HG03280 (cell line): ENCODE measurements at regions not wholly inside any gene's neighbourhood (a gene's known extent, or its start where the extent isn't known, plus 50 kb on each side); places are given as distances from the start of the nearest gene placed in this dataset.

ENCODE experiments used
- ATAC-seq: cut with Tn5 transposase; IDR thresholded peaks from one replicate; pipeline ENCODE4 v1.9.1; 2021; ENCODE audit warnings: mild to moderate bottlenecking, moderate library complexity; ENCODE audit not compliant: unreplicated experiment

- ATAC-seq = no peak
Observed at GRCh38 chr17:33628500-33629346, 335.6 kb upstream of the ASIC2 start.

GRCh38 chr17:33633446-33633845 lies 340.4 kb upstream of the ASIC2 start:
- no peak for ATAC-seq

DNA sequence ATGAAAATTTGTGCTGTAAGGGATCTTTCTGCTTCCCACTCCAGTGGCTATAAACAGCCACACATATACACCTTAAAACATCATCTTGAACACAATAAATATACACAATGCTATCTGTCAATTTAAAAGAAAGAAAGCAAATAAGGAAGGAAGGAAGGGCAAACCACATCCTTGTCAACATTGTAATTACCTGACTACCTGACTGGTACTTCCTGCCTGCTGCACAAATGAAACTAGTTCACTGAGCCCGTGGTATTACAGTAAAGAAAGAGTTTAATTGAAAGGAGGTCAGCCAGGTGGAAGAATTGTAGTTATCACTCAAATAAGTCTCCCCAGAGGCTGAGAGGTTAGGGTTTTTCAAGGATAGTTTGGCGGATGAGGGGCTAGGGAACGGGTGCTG lies 344.4 kb upstream of the ASIC2 start:
- no peak for ATAC-seq

DNA sequence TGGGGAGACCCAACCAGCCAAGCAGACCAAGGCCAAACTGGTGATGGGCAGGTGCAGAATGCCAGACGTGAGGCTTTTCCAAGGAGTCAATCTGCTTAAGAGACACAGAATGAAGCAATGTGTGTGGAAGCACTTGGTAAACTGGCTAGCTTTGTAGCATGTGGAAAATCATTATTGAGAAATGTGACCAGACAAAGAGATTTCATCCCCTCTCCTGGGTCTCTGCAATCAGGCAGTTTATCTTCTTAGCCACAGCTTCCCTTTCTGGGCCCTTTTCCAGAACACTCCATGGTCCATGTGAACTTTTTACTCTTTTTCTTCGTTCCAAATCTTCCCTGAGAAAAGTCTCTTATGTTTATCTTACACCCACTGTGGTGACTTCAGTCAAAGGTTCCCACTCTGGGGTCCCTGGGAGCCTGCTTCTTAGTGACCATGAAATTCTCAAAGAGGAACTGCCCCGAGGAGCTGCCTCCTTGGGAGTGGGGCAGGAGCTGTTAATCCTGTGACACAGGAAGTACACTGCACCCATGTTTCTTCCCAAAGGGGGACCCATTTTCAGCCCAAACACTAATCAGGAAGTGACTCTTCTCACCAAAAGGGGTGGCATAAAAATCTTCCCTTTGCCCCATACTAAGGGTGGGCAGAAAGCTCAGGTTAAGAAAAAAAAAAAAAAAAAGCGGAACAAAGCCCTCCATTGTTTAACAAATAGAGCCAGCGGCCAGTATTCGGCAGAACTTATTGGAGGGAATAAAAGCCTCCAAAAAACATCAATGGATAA lies 346.2 kb upstream of the ASIC2 start:
- ATAC-seq = no peak

DNA sequence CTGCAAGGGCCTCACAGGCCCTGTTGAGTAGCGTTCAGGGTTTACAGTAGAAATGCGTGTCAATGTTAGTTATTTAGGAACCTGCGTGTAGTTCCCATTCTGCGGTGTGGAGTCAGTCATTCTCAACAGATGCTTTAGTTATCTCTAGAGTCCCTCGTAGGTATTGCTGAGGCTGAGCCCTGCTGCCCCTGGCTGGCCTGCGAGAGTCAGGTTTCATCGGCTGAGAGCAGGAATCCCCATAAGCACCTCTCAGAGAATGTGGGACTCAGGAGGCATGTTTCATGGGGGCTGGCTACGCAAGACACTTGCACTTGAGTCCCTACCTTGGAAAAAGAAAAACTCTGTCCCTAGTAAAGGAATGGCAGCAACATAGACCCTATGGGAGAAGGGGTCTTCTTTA lies 347.5 kb upstream of the ASIC2 start:
- no peak for ATAC-seq

- ATAC-seq = no peak
Observed at GRCh38 chr17:33642002-33642401, 348.9 kb upstream of the ASIC2 start.

GRCh38 chr17:33647956-33648355 lies 354.9 kb upstream of the ASIC2 start:
- no peak for ATAC-seq

DNA sequence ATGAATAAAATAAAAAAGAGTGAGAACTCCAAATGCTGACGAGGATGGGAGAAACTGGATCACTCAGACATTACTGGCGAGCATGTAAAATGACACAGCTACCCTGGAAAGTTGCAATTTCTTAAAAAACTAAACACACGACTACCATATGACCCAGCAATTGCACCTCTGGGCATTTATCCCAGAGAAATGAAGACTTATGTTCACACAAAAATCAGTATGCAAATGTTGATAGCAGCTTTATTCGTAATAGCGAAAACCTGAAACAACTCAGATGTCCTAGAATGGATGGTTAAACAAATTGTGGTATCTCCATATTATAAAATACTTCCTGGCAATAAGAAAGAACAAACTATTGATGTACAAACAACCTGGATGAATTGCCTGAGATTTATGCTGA lies 357.2 kb upstream of the ASIC2 start:
- ATAC-seq = no peak

- no peak for ATAC-seq
Observed at GRCh38 chr17:33651686-33652085, 358.6 kb upstream of the ASIC2 start.

DNA sequence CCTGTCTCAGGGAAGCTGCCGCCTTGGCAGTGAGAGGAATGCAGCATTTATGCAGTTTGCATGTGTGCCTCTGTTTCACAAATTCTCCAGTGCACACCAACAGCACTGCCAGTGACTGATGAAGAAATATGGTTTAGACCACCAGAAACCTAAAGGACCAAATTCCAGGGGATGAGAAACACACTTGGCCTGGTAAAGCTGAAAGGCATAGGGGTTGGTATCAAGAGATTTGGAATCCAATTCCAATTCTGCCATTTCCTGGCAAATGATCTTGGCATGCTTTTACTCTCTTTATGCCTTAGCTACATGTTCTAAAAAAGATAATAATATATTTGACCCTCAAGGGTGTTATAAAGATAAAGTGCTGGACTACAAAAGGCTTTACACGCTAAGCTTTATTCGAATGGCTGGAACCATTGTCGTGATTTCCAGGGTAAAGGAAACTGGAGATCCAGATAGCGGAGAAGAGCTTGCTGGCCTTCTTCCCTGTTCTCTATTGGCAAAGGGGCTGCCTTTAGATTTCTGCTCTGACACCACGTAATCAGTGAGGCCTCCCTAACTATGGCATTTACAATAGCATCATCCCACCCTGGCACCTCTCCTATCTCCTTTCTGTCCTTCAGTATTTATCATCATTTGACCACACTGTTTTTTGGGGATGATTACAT lies 359.8 kb upstream of the ASIC2 start:
- ATAC-seq = no peak

DNA sequence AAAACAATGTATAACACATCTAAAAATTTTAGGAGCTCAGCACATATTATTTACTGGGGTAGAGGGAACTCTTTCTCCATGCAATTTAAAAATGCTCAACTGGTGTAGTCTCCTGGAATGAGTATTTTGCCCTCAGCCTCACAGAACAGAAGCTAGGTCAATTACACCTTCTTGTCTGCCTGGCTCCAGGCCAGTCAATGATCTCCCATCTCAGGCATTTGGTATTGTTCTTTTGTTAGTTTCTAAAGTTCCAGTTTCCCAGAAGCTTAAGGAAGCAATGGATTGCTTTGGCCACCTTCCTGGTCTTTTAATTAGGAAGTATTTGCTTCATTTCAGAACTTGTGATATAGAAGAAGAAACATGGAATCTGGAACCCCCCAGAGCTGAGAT lies 360.3 kb upstream of the ASIC2 start:
- ATAC-seq = no peak

GRCh38 chr17:33657181-33657580 lies 364.1 kb upstream of the ASIC2 start:
- no peak for ATAC-seq

GRCh38 chr17:33661975-33662374 lies 368.9 kb upstream of the ASIC2 start:
- ATAC-seq = no peak

- no peak for ATAC-seq
Observed at GRCh38 chr17:33664116-33664840, 371.2 kb upstream of the ASIC2 start.

DNA sequence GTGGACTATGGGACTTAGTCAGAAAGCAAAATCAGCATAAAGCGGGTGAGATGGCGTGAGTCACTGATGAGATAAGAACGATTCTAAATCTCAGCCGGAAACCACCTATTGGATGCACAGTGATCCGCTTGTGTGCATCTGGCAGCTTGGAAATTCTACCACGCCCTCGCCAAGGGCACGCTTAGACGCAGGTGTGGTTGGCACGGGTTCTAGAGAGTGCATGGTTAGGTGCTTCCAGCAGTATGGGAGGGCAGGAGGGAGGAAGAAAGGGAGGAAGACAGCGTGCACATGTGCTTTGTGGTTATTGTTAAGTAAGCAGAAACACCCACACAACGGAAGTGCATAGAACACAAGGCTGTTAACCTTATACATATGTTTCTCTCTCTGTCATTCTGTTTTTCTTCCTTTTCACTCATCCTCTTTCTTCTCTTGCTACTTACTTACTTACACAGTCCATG lies 374.0 kb upstream of the ASIC2 start:
- no peak for ATAC-seq

DNA sequence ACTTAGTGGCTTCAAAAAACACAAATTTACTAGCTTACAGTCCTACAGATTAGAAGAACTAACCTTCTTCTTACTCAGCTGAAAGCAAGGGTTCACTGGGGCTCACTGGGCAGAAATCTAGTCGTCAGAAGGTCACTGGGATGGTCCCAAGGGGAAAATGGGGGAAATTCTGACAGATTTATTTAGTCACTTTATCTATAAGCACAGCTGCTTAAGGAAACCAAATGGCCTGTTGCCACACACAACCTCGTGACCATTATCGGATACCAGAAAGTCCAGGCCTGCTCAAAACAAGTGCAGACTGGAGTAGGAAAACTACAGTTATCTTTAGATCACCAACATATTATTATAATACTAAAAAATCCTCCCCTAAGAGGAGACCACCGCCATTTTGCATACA lies 374.6 kb upstream of the ASIC2 start:
- ATAC-seq = no peak

DNA sequence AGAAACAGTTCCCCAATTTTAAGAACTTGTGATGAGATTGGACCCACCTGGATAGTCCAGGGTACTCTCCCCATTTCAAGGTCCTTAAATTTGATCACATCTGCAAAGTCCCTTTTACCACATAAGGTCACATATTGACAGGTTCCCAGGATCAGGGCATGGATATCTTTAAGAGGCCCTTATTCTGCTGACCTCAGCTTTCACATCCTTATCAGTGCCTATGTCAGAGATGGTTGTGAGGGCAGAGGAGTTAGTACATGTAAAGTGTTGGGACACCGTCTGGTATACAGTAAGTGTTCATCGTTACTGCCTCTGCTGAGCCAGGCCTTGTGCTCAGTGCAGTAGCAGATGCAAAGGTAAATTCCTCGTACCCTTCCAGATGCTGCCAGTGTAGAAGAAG lies 375.4 kb upstream of the ASIC2 start:
- ATAC-seq = no peak

DNA sequence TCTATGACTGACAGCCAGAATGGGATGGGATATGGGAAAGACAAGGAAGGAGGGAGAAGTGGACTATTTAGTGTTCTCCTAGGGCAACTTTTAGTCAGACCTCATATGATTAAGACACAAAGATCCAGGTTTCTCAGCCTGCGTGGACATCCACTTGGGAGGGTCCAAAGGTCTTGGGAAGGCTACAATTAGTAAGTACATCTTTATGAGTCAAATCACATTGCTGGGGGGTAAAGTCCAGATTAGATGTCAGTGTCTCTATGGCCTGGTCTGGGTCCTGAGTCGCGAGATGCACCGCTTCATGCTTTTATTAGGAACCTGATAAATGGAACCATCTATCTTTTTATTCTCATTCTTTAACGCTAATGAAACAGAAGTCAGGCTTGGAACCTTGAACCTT lies 378.4 kb upstream of the ASIC2 start:
- ATAC-seq = no peak

- no peak for ATAC-seq
Observed at GRCh38 chr17:33674685-33675084, 381.6 kb upstream of the ASIC2 start.

- no peak for ATAC-seq
Observed at GRCh38 chr17:33676444-33676843, 383.3 kb upstream of the ASIC2 start.

DNA sequence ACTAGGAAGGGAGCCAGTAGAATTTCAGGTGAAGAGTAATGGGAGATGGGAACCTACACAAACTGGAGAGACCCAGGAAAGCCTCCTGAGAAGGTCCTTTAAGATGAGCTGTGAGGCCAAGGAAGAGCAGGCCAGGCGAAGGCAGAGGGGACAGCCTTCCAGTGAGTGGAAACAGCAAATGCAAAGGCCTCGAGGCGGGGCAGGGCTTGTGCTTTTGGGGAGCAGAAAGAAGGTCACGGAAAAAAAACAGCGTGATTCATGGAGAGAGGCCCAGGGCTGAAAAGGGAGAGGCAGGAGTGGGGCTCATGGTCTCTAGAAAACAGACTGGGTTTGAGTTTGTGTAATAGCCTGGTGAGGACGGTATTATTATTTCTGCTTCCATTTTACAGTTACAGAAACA lies 386.5 kb upstream of the ASIC2 start:
- ATAC-seq = no peak
